Femur (tissue), 1 donor: ENCODE measurements at regions not wholly inside any gene's neighbourhood (a gene's known extent, or its start where the extent isn't known, plus 50 kb on each side); places are given as distances from the start of the nearest gene placed in this dataset.
"Not testable (repeated sequence)": the region's sequence is repeated elsewhere in the genome, so short reads cannot be mapped to it uniquely, and the experiment has no call there.

Source experiments
- DNase-seq: peaks from one replicate; pipeline ENCODE4 v3.0.0-alpha.2; 2017

DNA sequence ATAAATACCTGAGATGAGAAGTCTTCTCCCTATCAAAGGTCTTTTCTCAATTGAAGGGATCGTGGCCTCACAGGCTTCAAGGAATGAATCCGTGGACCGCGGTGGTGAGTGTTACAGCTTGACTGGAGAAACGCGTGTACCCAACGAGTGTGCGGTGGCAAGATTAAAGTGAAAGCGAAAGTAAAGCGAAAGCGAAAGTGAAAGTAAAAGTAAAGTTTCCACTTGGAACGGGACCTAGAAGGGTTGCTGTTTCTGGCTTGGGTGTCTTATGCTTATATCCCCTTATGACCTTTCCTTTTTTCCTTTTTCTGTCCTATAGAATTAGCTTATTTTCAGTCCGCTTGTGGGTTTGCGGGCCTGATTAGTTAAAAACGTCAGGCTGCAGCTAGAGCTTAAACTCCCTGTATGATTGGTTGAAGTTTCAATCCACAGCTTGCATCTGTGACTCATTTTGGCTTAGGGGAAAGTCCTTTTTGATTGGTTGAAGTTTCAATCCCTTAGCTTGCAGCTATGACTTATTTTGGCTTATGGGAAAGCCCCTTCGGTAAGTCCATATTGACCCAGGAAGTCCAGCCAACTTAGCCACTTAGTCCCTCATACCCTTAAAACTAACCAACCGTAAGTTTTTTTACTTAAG, 924.3 kb upstream of the CDH10 start:
- no peak for DNase-seq

DNA sequence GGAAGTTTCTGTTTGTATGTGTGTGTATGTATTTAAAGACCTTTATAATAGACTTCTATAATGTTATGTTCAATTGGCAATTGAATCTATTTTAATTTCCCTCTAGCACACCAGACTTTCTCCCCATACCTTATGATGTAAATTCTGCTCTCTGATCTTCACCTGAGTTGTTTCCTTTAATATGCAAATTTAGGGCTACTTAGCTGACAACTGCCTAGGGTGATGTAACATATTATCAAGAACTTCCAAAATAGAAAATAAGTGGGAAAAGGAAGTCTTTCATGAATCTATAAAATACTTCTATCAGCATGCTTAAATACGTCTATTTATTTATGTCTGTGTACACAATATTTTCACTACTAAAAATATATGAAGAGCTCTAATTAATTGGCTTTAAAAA, 923.5 kb upstream of the CDH10 start:
- no peak for DNase-seq

DNA sequence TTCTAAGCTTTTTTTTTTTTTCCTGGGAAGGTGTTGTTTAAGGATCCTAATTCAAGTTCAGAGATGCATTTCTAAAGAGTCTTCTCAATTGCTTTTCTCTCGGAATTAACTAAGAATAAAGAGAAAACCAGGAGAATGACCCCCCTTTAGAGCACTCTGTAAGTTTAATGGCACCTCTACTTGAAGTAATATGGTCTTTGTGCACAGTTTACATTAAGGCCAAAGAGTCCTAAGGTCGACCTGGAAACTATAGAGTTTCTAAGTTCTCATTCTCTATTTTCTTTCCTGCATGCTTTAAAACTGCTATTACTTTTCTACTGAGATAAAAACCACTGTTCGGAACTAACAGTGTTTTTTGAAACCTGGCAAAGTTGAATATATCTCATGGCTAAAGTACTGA, 923.1 kb upstream of the CDH10 start:
- no peak for DNase-seq

GRCh38 chr5:25562656-25563055, 917.9 kb upstream of the CDH10 start:
- DNase-seq: no peak

GRCh38 chr5:25554077-25554476, 909.3 kb upstream of the CDH10 start:
- DNase-seq: no peak

- DNase-seq: no peak
These were observed 908.2 kb upstream of the CDH10 start for GRCh38 chr5:25552871-25553481.

DNA sequence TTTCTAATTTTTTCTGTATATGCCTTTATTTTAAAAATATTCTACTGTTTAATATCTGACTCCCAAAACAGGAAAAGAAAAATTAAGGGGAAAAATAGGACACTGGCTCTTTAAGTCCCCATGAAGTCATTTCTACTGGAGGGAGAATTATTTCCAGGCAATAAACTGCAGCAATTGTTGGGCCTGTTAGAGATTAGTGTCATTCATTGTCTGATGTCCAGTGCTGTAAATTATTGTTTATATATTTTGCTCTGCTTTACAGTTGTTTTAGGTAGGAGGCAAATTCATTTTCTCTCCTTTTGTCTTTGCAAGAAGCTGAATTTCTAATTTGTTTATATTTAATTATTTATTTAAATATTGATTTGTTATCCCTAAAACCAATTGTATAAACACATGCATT, 906.0 kb upstream of the CDH10 start:
- no peak for DNase-seq

DNA sequence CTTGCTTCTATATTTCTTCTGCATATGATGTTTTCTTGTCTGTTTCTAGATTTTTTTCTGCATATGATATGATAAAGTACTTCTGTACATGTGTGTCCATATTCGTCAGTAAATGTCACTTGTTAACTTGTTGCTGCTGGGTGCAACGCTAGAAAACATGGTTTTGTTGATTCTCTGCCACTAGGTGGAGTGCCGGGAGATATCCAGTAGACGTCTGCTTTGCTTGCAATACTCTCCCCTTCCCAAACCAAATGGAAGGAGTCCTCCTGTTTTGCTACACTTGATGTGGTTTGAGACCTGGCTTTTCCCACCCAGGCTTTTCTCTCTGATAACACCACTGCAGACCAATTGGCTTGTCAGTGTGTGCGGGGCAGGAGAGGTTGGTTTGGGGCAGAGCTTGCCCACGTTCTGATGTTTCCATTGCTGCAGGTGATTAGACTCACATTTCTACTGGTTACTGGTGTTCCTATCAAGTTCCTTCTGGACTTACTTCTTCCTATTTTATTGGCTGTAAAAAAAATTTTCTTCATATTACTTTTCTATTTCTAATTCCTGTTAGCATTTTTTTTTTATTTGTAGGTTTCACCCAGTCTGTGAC, 900.0 kb upstream of the CDH10 start:
- DNase-seq: peak; percentile 18

DNA sequence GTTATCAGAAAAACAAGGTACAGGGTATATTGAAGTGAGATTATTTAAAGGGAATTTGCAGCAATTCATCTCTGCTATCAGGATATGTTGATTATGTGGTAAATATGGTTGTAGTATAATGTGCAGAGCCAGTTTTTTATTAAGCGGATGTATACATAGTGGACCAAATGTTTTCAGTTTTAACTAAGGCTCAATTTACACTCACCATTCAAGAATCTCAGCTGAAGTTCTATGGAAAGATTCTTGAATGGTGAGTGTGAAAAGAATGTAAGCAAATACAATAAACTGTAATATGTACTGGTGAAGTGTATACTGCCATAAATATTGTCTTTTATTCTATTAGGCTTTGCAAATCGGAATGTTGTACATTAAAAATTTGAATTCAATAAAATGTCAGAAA, 895.9 kb upstream of the CDH10 start:
- no peak for DNase-seq

- no peak for DNase-seq
These were observed 894.8 kb upstream of the CDH10 start for GRCh38 chr5:25539536-25539935.

- not testable (repeated sequence) for DNase-seq
These were observed 891.7 kb upstream of the CDH10 start for GRCh38 chr5:25536461-25536860.

DNA sequence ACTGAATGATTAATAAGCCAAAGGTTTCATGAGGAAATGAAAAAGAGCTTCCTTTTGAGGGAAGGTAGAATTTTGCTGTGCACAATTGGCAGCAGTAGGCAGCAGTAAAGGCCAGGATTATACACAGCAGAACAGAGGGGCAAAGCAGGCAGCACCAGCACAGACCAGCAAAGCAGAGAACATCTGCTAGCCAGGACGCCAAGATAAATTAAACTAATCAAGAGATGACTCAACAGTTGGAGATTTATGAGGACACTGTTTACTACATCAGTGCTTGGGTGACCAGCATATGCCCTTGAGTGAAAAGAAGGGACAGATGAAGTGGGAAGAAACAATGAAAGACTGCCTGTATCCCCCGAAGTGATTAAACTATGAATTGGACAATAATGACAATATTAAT, 871.4 kb upstream of the CDH10 start:
- no peak for DNase-seq

DNA sequence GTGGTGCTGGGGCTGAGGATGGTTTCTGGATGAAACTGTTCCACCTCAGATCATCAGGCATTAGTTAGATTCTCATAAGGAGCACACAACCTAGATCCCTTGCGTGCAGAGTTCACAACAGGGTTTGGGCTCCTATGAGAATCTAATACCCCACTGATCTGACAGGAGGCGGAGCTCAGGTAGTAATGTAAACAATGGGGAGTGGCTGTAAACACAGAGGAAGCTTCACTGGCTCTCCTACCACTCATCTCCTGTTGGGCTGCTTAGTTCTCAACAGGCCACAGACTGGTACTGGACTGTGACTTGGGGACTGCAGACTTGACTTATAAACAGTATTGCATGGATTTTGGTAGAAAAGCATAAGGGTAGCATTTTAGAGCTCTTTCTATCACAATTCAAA, 870.7 kb upstream of the CDH10 start:
- DNase-seq: no peak

GRCh38 chr5:25510692-25511091, 865.9 kb upstream of the CDH10 start:
- not testable (repeated sequence) for DNase-seq

DNA sequence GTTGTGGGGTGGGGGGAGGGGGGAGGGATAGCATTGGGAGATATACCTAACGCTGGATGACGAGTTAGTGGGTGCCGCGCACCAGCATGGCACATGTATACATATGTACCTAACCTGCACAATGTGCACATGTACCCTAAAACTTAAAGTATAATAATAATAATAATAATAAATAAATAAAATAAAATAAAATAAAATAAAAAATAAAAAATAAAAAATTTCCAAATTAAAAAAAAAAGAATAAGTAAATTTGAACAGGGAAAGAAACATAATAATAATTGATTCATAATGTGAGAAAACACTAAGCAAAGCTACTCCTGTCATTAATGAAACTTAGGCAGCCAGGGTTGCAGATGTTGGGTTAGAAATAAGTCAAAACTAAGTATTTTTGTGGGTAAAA, 863.2 kb upstream of the CDH10 start:
- not testable (repeated sequence) for DNase-seq

- DNase-seq: no peak
These were observed 855.9 kb upstream of the CDH10 start for GRCh38 chr5:25500635-25501034.

- no peak for DNase-seq
These were observed 845.2 kb upstream of the CDH10 start for GRCh38 chr5:25489834-25490538.

- no peak for DNase-seq
These were observed 843.3 kb upstream of the CDH10 start for GRCh38 chr5:25488119-25488518.

- DNase-seq: no peak
These were observed 839.6 kb upstream of the CDH10 start for GRCh38 chr5:25484391-25484790.

DNA sequence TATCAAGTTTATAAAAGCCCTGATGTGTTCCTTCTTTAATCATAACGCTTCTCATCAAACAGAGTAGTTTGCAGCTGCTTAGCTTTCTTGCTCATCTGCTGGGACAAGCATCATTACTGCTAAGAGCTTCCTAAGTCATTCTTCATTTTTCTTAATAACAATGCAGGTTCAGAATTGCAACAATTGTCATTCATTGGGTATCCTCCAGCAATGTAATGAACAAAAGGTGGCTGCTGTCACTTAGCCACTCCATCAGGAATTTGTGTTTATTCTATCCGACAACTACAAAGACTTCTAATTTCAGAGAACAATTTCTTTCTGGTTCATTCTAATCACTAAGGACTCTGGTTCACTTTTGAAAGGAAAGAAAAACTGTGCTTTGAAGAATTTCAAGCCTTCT, 836.7 kb upstream of the CDH10 start:
- DNase-seq: no peak

GRCh38 chr5:25459082-25459481, 814.3 kb upstream of the CDH10 start:
- no peak for DNase-seq

DNA sequence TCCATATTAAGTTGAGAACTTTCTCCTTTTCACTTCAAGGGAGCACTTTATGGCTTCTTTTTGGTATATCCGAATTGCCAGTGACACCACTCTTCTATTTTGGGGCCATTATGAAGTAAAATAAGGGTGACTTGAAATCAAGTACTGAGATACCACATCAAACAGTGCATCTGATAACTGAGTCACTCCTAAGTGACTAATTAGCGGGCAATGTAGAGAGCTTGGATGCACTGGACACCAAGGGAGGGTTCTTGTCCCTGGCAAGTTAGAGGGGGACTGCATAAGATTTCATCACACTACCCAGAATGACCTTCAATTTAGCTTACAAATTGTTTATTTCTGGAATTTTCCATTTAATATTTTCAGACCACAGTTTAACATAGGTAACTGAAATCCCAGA, 813.9 kb upstream of the CDH10 start:
- no peak for DNase-seq

DNA sequence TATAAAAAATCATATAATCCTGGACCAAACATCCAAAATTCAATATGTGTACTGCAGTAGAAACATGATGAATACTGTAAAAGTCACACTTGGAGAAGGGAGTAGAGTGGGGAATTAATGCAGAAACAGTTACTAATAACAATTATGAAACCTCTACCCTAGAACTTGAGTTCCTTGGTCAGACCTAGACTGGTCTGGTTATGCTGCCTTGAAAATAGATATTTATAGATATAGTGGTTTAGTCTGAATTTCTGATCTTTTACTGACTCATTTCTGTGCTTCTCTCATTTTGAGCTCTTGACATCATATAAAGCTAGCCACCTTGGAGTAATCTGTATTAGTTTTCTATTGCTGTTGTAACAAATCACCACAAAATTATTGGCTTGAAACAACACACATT, 808.7 kb upstream of the CDH10 start:
- no peak for DNase-seq

- DNase-seq: no peak
These were observed 806.5 kb upstream of the CDH10 start for GRCh38 chr5:25451294-25451693.
